Mammary epithelial cell (primary cell): ENCODE measurements at regions not wholly inside any gene's neighbourhood (a gene's known extent, or its start where the extent isn't known, plus 50 kb on each side); places are given as distances from the start of the nearest gene placed in this dataset.

Source experiments
- CTCF ChIP-seq, 2 donors: IDR thresholded peaks in 1 of 2; conservative IDR thresholded peaks in 1 of 2; 2 replicates each; pipeline ENCODE4 v1.5.1; 2011 to 2012; ENCODE audit warnings: inconsistent platforms in 2 of 2, low read length in 2 of 2, mild to moderate bottlenecking in 2 of 2, control low read depth in 1 of 2, low read depth in 1 of 2; ENCODE audit not compliant: insufficient read depth in 1 of 2; ENCODE audit errors: extremely low read depth in 1 of 2
- EZH2 ChIP-seq: IDR thresholded peaks from 2 replicates; pipeline ENCODE4 v1.6.1; 2012; ENCODE audit warnings: low read length, inconsistent platforms, borderline replicate concordance

GRCh38 chr13:62631124-62631523 lies 1215.5 kb upstream of the PCDH20 start:
- TF ChIP-seq CTCF (conservative IDR thresholded peaks at IDR 0.05 in 1 of 2, IDR thresholded peaks at IDR 0.05 in 1 of 2; ENCODE audit: extremely low read depth in 1 of 2, insufficient read depth in 1 of 2, low read depth in 1 of 2, low read length in 2 of 2) (no peak), EZH2 (no peak)
